NCI-H2196 treated with DMSO at 0.1 percent for 48 hours (cell line): ENCODE measurements at regions not wholly inside any gene's neighbourhood (a gene's known extent, or its start where the extent isn't known, plus 50 kb on each side); places are given as distances from the start of the nearest gene placed in this dataset.
"Not testable (repeated sequence)": the region's sequence is repeated elsewhere in the genome, so short reads cannot be mapped to it uniquely, and the experiment has no call there.

Source experiments
- DNase-seq: peaks from one replicate; lab custom pipeline; 2025; ENCODE audit not compliant: unreplicated experiment; lab: John Stamatoyannopoulos, UW

DNA sequence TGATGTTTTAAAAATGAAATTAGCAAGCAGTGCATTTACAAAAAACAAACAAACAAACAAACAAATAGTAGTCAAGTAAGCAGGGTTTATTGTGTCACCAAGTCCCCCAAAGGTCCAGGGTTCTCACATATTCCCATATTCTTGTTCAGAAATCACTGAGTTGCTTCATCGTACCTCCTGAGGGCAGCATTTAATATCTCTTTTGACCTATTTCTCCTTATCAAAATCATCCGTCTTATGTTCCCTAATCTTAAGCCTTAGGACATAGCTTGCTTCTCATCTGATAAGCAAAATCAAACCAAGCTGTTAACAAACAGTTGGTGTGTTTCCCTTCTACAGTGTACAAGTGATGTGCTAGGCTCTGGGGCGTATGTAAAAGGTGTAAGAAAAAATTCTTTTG is 109.5 kb upstream of the MAN2A1 start:
- DNase-seq: no peak

DNA sequence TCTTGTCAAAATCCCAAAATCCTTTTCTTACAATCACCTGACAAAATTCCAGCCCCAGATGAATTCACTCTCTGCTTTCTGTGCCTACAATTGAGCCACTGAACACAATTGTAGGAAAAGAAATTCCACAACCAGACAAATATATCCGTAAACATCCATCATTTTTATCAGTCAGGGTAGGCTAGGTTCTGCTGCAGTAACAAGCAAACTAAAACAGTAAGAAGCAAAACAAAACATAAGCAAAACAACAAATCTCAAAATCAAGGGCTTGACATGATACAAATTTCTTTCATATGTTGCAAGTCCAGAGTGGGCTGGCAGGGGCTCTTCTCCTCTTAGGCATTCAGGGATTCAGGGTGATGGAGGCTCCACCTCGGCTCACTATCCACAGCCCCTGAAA is 114.2 kb upstream of the MAN2A1 start:
- no peak for DNase-seq

DNA sequence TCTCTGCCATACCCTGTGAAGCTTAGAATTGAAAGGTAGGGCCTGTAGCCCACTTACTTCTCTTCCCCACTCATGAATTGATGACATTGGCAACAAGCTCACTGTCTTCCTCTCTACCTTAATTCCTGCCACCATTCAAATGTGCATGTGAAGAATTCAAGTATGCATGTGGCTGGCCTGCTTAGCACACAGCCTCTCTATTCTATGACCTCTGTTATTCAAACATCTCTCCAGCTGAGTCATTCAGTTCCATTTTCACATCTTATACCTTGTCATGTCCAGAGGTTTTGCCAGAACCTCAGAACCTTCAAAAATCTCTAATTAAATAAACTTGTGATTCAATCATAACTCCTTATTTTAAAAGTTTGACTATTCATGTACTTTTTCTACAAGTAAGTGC is 114.7 kb upstream of the MAN2A1 start:
- DNase-seq: no peak

DNA sequence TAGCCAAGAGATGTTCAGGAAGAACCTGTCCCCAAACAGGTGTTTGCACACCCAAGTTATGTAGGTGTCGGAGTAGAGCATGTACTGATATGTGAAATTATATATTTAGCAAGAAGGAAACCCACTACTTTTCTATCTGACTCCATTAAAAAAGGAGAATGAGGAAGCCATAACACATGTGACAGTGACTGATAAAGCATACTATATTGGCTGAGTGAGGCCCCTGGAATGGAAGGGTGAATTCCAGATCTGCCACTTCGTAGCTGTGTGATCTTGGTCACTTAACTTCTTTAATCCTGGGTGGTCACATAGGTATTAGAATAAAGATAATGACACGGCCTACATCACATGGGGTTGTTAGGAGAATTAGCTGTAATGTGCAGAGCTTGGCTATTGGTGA is 116.0 kb upstream of the MAN2A1 start:
- no peak for DNase-seq

DNA sequence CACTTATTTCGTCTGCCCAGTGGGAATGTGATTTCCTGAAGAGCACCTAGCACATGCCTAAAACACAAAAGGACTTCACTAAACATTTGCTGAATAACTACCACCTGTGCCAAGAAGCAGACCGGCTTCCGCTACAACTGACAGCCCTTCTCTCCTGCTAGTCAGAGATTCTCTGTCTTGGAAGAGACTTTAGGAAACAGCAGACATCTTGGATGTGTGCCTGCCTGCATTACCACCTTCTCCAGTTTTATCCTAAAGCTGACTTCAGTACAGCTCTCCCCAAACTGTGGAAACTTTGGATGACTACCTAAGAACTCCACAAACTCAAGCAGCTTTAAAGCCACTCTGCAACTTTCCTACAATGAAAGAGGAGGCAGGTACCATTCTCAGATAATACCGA is 116.5 kb upstream of the MAN2A1 start:
- DNase-seq: no peak

DNA sequence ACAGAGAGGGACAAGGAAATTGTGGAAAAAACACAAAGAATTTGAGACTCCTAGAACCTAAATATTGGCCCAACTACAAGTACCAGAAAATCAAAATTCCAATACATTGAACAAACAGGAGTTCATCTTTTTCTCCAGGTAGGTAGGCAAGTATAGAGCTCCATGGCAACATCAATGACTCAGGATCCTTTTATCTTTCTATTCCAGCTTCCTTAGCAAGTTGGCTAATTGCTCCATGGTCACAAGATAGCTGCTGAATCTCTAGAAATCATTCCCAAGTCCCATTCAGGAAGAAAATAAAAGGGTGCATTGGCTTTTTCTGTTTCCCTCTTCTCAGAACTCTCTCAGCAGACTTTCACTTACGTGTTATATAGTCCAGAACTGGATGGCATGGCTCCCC is 117.9 kb upstream of the MAN2A1 start:
- no peak for DNase-seq

DNA sequence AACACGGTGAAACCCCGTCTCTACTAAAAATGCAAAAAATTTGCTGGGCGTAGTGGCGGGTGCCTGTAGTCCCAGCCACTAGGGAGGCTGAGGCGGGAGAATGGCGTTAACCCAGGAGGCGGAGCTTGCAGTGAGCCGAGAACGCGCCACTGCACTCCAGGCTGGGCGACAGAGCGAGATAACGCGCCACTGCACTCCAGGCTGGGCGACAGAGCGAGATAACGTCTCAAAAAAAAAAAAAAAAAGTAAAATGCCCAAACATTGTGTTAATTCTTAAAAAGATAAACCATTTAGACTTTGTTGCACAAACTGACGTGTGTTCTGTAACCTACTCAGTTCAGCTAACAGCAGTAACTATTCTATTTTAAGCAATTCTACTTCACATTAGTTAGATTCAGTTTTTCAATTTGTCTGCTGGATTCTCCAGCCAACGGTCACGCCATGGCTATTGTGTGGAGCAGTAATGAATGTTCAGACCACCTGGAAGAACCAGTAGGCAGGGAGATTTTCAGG is 119.3 kb upstream of the MAN2A1 start:
- DNase-seq: no peak

DNA sequence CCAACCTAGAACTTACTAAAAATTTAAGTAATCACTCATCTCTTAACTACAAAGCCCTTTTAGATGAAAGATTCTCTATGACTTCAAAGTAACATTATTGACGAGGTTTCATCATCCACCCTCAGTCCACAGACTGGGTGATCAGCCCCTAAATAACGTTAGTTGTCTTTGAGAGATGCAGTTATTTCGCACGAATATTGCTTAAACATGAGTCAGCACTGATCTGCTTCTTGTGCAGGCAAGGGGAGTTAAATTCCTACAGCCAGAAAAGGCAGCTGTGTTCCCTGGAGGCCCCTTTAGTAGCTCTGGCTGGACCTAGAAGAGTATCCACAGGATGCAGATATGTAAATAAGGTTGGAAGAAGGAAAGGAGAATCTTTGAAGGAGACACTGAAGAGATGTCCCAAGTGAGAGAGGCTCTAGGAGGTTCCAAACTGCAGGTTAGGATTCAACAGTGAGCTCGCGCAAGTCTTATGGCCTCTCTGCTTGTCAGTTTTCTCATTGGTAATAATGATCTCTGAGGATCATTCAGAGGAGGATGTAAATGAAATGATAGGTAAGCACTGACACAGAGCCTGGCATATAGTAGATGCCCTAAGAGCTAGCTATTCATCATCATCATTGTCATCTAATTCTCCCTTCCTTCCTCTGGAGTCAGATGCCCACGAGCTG is 122.2 kb upstream of the MAN2A1 start:
- no peak for DNase-seq

DNA sequence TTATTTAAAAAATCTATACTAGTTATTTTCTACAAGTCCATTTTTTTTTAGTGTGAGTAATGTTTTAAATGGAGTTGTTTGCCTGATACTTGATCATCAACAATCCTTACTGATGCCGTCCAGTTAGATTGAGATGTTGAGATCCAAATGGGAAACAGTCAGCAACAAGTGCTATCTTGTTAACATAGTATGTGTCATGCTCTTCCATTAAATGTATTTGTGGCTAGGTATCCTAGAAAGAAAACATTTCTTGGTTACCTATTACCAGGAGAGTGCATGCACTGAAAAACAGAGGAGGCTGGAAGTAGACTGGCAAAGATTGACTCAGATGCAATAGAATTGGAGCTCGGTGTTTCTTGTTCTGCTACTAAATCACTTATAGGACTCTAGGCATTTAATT is 123.4 kb upstream of the MAN2A1 start:
- no peak for DNase-seq

DNA sequence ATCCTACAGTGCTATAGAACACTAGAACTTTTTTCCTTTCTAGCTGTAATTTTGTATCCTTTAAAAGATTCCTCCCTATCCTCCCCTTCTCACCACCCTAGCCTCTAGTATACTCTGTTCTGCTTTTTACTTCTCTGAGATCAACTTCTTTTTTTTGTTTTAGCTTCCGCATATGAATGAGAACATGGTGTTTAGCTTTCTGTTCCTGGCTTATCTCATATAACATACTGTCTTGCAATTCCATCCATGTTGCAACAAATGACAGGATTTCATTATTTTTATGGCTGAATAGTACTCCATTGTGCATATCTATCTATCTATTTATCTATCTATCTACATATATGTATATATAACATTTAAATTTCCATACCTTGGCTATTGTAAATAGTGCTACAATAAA is 126.0 kb upstream of the MAN2A1 start:
- DNase-seq: no peak

DNA sequence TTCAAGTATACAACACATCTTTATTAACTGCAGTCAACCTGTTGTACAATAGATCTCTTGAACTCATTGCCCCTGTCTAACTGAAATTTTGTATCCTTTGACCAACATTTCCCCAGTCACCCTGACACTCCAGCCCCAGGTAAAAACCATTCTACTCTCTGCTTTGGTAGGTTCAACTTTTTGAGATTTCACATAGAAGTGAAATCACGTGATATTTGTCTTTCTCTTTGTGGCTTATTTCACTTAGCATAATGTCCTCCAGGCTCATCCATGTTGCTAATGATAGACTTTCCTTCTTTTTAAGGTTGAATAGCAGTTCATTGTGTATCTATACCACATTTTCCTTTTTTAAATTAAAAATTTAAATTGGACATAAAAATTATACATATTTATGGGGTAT is 126.5 kb upstream of the MAN2A1 start:
- DNase-seq: no peak

DNA sequence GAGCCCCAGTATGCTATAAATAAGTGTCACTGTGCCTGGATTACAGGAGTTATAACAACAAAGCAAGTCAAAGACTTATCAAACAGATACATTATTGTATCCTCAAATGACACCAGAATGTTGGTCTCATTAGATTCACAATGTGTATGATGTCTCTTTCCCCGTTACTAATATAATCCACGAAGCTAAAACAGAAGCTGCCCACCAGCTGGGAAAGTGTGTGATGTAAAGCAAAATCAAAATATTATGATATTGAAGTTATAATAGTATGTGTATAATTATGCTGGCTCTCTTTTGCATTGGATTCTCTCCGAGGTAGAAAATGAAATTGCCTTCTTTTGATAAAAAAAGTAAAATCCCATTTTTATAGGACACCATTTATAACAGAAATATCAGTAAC is 127.3 kb upstream of the MAN2A1 start:
- no peak for DNase-seq

DNA sequence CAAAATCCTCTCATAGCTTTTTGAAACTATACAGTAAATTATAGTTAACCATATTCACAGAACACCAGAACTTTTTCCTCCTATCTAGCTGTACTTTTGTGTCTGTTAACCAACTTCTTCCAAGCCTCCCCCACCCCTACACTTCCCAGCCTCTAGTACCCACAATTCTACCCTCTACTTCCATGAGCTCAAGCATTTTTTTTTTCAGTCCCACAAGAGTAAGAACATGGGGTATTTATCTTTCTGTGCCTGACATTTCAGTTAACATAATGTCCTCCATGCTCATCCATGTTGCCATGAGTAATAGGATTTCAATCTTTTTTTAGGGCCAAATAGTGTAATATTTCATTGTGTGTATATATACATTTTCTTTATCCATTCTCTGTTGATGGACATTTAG is 128.3 kb upstream of the MAN2A1 start:
- no peak for DNase-seq

DNA sequence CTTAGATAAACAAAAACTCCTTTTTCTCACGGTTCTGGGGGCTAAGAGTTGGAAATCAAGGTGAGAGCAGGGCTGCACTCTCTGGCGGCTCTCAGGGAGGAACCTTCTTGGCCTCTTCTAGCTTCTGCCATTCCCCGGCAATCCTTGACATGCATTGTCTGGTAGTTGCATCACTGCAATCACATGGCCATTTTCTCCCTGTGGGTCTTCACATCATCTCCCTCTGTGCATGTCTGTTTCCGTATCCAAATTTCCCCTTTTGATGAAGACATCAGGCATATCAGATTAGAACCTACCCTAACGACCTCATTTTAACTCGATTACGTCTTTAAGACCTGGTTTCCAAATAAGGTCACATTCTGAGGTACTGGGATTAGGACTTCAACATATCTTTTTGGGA is 129.2 kb upstream of the MAN2A1 start:
- DNase-seq: no peak

DNA sequence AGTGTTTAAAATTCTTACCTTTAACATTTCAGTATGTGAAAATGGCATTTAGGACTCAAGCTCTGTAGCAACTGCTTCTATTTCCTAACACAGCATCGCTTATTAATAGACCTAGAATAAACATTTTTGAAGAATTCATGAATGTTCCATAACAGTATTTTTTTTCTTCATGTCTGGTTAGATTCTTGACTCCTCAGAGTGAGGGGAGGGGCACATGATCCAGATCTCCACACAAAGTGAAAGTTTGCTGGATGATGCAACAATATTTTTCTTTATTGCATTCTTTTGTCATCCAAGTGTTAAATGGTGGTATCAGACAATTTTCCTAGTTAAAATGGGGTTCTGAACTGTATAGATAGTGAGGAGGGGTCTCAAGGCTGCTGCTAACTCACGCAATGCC is 130.8 kb upstream of the MAN2A1 start:
- DNase-seq: no peak

DNA sequence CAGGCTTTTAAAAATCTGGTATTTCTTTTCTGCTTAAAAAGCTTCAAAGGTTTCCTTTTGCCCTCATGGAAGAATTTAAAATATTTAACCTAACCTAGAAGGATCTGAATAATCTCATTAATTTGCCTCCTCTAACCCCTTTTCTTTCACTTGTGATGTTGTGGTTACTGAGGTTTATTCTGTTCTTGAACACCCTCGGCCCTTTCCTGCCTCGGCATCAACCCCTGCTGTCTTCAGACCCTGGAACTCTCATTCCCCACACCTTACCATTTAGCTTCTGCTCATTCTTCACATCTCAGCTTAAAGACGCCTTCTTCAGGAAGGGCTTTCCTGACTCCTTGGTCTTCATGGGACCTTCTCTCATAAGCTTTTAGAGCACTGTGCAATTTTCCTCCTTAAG is 131.4 kb upstream of the MAN2A1 start:
- DNase-seq: no peak

DNA sequence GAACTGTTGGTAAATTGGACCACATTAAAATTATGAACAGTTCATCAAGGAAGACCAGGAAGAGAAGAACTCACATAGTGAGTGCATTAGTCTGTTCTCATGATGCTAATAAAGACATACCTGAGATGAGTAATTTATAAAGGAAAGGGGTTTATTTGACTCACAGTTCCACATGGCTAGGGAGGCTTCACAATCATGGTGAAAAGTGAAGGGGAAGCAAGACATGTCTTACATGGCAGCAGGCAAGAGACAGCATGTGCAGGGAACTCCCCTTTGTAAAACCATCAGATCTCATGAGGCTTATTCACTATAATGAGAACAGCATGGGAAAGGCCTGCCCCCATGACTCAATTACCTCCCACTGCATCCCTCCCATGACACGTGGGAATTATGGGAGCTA is 135.9 kb upstream of the MAN2A1 start:
- no peak for DNase-seq

DNA sequence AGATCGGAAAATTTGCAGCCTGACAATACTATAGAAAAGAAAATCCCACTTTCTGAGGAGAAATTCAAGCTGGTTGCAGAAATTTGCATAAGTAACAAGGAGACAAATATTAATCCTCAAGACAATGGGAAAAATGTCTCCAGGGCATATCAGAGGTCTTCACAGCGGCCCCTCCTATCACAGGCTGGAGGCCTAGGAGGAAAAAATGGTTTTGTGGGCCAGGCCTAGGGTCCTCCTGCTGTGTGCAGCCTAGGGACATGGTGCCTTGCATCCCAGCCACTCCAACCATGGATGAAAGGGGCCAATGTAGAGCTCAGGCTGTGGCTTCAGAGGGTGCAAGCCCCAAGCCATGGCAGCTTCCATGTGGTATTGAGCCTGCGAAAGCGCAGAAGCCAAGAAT is 138.5 kb upstream of the MAN2A1 start:
- DNase-seq: not testable (repeated sequence)

DNA sequence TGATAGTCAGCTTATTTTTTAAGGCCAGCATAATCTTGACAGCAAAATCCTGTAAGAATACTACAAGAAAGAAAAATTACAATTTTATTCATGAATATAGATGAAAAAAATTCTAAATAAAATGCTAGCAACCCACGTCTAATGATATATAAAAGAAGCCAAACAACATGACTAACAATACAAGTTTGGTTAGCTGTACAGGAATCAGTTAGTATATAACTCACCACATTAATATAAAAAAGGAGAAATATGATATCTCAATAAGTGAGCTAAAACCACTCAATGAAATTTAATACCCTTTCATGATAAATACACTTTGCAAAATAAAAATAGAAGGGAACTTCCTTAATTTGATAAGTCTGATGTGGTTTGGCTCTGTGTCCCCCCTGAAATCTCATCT is 139.7 kb upstream of the MAN2A1 start:
- DNase-seq: no peak

DNA sequence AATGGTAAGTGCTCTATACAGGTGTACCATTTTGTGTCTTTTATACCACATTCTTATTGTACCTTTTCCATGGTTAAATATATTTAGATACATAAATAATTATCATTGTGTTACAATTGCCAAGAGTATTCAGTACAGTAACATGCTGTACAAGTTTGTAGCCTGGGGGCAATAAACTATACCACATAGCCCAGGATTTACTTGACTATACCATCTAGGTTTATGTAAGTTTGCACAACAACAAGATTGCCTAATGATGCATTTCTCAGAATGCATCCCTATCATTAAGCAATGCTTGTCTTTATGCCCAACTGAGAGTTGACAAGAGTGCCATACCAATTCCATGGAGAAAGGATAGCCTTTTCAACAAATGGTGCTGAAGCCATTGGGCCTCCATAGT is 136.7 kb upstream of the PJA2 start:
- no peak for DNase-seq

DNA sequence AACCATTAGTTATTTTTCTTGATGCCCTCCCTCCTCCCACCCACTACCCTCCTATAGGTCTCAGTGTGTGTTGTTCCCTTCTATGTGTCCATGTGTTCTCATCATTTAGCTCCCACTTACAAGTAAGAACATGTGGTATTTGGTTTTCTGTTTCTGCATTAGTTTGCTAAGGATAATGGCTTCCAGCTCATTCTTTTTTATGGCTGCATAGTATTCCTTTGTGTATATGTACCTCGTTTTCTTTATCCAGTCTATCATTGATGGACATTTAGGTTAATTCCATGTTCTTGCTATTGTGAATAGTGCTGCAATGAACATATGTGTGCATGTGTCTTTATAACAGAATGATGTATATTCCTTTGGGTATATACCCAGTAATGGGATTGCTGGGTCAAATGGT is 135.1 kb upstream of the PJA2 start:
- DNase-seq: not testable (repeated sequence)

DNA sequence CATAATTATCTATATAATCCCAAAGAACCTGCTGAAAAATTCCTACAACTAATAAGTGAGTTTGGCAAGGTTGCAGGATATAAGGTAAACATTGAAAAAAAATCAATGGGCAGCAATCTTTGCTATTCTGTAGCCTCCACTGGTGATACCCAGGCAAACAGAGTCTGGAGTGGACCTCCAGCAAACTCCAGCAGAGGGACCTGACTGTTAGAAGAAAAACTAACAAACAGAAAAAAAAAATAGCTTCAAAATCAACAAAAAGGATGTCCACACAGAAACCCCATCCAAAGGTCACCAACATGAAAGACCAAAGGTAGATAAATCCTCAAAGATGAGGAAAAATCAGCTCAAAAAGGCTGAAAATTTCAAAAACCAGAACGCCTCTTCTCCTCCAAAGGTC is 128.9 kb upstream of the PJA2 start:
- not testable (repeated sequence) for DNase-seq

DNA sequence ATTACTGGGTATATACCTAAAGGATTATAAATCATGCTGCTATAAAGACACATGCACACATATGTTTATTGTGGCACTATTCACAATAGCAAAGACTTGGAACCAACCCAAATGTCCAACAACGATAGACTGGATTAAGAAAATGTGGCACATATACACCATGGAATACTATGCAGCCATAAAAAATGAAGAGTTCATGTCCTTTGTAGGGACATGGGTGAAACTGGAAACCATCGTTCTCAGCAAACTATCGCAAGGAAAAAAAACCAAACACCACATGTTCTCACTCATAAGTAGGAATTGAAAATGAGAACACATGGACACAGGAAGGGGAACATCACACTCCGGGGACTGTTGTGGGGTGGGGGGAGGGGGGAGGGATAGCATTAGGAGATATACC is 125.3 kb upstream of the PJA2 start:
- not testable (repeated sequence) for DNase-seq
